ENCODE measurements at regions not wholly inside any gene's neighbourhood (a gene's known extent, or its start where the extent isn't known, plus 50 kb on each side); places are given as distances from the start of the nearest gene placed in this dataset.
"Not testable (repeated sequence)": the region's sequence is repeated elsewhere in the genome, so short reads cannot be mapped to it uniquely, and the experiment has no call there.

DNA sequence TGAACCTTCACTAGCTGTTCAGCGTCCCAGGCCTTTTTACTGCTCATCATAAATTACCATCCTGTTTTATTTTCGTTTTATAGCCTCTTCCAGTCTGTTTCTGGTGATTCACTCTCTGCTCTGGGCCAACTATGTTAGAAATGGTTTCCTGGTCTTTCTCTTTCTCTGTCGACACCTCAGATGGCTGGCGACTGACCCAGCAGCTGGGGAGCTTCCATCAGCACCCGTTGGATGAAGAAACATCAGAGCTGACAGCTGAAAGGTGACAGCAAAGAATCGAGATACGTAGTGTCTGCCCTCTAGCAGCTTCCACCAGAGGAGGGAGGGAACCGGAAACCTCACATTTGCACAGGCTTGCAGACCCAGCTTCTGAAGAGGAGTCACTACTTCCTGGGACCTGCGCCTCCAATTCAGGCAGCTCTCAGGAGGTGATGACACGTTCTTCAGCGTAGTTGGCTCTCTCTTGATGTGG is 82.9 kb upstream of the MLN start:
- in situ Hi-C loops (cut with HindIII; ENCODE audit: low sequenced_read_pairs) = no loop called here
- TF ChIP-seq, protein P1, sequence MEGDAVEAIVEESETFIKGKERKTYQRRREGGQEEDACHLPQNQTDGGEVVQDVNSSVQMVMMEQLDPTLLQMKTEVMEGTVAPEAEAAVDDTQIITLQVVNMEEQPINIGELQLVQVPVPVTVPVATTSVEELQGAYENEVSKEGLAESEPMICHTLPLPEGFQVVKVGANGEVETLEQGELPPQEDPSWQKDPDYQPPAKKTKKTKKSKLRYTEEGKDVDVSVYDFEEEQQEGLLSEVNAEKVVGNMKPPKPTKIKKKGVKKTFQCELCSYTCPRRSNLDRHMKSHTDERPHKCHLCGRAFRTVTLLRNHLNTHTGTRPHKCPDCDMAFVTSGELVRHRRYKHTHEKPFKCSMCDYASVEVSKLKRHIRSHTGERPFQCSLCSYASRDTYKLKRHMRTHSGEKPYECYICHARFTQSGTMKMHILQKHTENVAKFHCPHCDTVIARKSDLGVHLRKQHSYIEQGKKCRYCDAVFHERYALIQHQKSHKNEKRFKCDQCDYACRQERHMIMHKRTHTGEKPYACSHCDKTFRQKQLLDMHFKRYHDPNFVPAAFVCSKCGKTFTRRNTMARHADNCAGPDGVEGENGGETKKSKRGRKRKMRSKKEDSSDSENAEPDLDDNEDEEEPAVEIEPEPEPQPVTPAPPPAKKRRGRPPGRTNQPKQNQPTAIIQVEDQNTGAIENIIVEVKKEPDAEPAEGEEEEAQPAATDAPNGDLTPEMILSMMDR (IDR thresholded peaks at IDR 0.05; ENCODE audit: low read depth, low read length, missing control alignments) = no peak
- H3K4me3 ChIP-seq (ENCODE audit: low read depth, low read length) = no peak overlapping the region
- no peak for DNase-seq (ENCODE audit: low read depth)

DNA sequence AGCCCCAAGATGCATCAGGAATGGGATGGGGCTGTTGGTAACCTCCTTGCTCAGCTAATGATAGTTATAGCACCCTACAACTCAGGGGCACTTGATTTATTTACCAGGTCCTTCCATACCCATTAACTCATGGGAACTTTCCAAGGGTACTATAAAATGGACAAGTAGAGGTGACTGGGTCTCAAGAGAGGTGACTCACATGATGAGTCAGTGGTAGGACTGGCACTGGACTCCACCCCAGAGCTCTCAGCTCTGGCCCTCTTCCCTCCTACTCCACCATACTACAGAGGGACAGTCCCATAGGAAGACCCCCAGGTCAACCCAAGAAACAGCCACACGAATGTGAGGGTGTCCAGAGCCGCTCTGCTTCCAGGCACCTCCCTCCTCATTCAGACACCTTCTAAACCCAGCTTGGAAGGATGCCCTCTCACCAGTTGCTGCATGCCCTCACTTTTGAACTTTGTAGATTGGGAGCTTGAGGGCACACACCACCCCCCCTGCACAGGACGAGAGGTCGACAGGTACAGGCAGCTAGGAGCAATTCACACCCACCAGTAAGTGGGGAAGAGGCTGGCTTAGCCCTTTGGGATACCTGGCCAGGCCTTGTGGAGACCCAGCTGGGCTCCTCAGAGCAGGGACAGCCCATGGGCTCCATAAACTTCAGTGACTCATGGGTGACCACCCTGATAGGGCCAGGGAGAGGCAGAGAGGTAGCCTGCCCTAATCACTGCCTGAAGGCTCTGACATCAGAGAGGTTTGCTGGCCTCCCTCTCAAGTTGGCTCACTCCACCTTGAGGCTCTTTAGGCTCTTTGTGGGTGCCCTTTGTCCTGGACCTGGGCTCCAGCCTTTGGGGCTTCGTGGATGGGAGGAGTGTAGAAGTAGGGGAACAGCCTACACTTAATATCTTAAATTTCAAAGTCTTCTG is 81.6 kb upstream of the MLN start:
- H3K4me3 ChIP-seq (ENCODE audit: low read depth, low read length) = no peak overlapping the region
- in situ Hi-C loops (cut with HindIII; ENCODE audit: low sequenced_read_pairs) = no loop called here
- TF ChIP-seq, protein P1 (IDR thresholded peaks at IDR 0.05; ENCODE audit: low read depth, low read length, missing control alignments) = no peak
- no peak for DNase-seq (ENCODE audit: low read depth)

DNA sequence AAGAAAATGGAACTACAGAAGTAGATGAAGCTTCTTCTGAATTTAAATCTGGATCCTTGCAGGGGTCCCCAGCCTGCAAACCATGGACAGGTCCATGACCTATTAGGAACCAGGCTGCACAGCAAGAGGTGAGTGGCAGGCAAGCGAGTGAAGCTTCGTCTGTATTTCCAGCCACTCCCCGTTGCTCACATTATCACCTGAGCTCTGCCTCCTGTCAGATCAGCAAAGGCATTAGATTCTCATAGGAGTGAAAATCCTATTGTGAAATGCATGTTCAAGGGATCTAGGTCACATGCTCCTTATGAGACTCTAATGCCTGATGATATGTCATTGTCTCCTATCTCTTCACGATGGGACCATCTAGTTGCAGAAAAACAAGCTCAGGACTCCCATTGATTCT is 79.8 kb upstream of the MLN start:
- in situ Hi-C loops (cut with HindIII; ENCODE audit: low sequenced_read_pairs) = not testable (repeated sequence)

DNA sequence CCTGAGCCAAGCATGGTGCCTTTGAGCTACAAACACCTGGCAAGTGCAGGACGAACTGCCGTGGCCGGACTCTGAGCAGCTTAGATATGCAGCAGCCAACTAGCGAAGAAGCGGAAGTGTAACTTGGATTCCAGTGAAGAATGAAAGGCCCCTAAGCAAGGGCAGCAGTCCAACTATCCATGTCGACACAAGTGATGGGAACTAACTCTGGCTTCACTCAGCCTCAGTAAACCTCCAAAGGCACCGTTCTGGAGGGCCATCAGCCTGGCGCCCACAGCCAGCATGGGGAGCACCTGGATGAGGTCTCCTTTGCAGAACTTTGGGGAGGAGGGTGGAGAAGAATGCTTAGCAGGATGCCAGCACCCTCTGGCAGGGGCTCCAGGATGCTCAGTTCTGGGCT is 78.4 kb upstream of the MLN start:
- TF ChIP-seq, protein P1 (IDR thresholded peaks at IDR 0.05; ENCODE audit: low read depth, low read length, missing control alignments) = no peak
- in situ Hi-C loops (cut with HindIII; ENCODE audit: low sequenced_read_pairs) = no loop called here
- H3K4me3 ChIP-seq (ENCODE audit: low read depth, low read length) = no peak overlapping the region
- DNase-seq (ENCODE audit: low read depth) = no peak

More for the DNA sequence above, 79.8 kb upstream of the MLN start:
- not testable (repeated sequence) for DNase-seq (ENCODE audit: low read depth); H3K4me3 ChIP-seq (ENCODE audit: low read depth, low read length)

DNA sequence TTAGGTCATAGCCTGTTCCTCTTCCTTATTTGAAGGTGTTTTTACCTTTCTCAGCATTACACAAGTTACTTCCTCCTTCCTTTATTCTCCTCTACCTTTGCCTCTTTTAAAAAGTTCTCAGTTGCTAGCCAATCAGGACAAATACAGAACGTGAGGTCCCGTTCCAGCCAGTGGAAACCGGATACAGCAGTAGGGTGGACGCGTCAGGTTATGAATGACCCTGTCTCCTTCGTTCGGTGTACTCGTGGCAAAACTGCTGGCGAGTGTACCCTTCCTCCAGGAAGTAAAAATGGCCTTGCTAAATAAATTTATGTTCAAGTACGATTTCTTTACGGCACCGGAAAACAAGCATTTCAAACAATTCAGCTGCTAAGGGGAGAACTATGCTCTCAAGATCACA is 77.0 kb upstream of the MLN start:
- no peak overlapping the region for H3K4me3 ChIP-seq (ENCODE audit: low read depth, low read length)
- no peak for DNase-seq (ENCODE audit: low read depth)
- TF ChIP-seq, protein P1 (IDR thresholded peaks at IDR 0.05; ENCODE audit: low read depth, low read length, missing control alignments) = no peak
- in situ Hi-C loops (cut with HindIII; ENCODE audit: low sequenced_read_pairs) = no loop called here

DNA sequence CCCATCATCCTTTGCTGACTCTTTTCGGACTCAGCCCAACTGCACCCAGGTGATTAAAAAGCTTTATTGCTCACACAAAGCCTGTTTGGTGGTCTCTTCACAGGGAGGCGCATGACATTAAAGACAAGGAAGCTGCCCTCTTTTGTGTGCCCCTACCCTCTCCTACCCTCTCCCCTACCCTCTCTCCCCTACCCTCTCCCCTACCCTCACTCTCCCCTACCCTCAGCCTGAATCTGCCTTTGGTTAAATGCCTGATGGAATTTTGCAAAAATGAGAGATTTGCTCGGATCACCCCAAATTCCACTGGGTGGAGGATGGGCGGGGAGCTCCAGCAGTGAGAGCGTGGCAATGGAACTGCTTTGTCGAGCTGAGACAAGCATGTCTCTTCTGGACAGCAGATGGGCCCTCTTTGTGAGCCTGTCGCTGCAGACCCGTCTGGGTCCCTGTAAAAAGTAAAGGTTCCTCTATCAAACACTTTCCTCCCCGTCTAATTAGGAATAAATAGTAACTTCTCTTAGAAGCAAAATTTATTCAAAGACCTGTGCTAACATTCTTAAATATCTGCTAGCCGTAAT is 76.4 kb upstream of the MLN start:
- TF ChIP-seq, protein P1 (IDR thresholded peaks at IDR 0.05; ENCODE audit: low read depth, low read length, missing control alignments) = no peak
- no peak for DNase-seq (ENCODE audit: low read depth)
- in situ Hi-C loops (cut with HindIII; ENCODE audit: low sequenced_read_pairs) = no loop called here
- H3K4me3 ChIP-seq (ENCODE audit: low read depth, low read length) = no peak overlapping the region

DNA sequence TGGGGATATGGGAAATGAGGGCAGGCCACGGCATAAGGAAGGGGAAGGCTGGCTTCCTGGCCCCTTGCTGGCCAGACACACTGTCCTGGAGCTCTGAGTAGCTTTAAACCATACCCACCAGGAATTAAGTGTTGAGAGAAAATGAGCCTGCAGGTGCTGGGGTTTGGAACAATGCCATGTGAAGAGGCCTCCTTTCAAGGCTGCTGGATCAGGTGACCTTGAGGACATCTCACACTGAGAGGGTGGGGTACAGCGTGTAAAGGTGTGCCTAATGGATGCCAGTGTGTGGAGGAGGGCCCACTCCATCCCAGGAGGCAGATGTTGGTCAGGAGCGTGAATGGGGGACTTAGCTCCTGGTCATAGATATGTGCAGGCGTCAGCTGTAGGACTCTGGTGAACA is 74.8 kb upstream of the MLN start:
- no peak for DNase-seq (ENCODE audit: low read depth)
- in situ Hi-C loops (cut with HindIII; ENCODE audit: low sequenced_read_pairs) = loop anchor here (10.0 kb wide), 1 partner anchor 66 kb away; no protein-coding TSS in a partner anchor
- no peak overlapping the region for H3K4me3 ChIP-seq (ENCODE audit: low read depth, low read length)
- TF ChIP-seq, protein P1 (IDR thresholded peaks at IDR 0.05; ENCODE audit: low read depth, low read length, missing control alignments) = no peak

Data from astrocyte of the cerebellum (primary cell).